Right cardiac atrium (tissue), 5 donors: ENCODE measurements at regions not wholly inside any gene's neighbourhood (a gene's known extent, or its start where the extent isn't known, plus 50 kb on each side); places are given as distances from the start of the nearest gene placed in this dataset.

Experiments used
- ATAC-seq, 2 donors: fragments of 200-7000 bp; cut with Tn5 transposase; one replicate each; pipeline versions ENCODE4 v1.8.0 to v1.9.1; 2020; ENCODE audit warnings: moderate library complexity in 2 of 2, mild to moderate bottlenecking in 1 of 2
- DNase-seq, 3 donors: peaks; one replicate each; pipeline ENCODE4 v3.0.0-alpha.2; 2020
- H3K27ac ChIP-seq: one replicate; pipeline ENCODE4 v1.5.1; 2013; ENCODE audit warnings: mild to moderate bottlenecking, low read length, control low read depth, moderate library complexity
- H3K27me3 ChIP-seq: one replicate; pipeline ENCODE4 v1.6.1; 2013; ENCODE audit not compliant: control insufficient read depth, insufficient read depth
- H3K4me1 ChIP-seq: one replicate; pipeline ENCODE4 v1.6.1; 2013; ENCODE audit warnings: low read length; ENCODE audit not compliant: control insufficient read depth, insufficient read depth
- H3K4me3 ChIP-seq: one replicate; pipeline ENCODE4 v1.5.1; 2013; ENCODE audit warnings: low read length, control low read depth
- H3K9me3 ChIP-seq: one replicate; pipeline ENCODE4 v1.6.1; 2013; ENCODE audit warnings: low read length; ENCODE audit not compliant: control insufficient read depth
- WGBS: extraction: QIAGEN DNeasy Blood & Tissue Kit; methylation state at CpG from one replicate; pipeline ENCODE4 v1.1.7; 2013; 5-methylcytosine and 5-hydroxymethylcytosine counted together
- intact Hi-C, 4 donors: fragments of 100-400 bp; cut with DNase I; formaldehyde crosslinking; loops; one replicate each; pipeline versions ENCODE4 v1.11.0 to v1.14.0; 2022 to 2023
- donor health status: healthy with polysubstance abuse.
- donor health status: DM: no; HTN: yes; CAD: no.
- donor health status: DM: no; HTN: no; CAD: no.
- donor health status: DM: no; HTN: yes; CAD: no; lungs with severe emphysema.
- donor health status: DM: yes; HTN: yes; CAD: no.

GRCh38 chr11:31972623-31973022, 118.3 kb upstream of the RCN1 start:
- Histone ChIP-seq H3K9me3 (no peaks in the 10 kb centered on the region), H3K27me3 (no peaks in the 10 kb centered on the region)
- intact Hi-C loops = no loop called here

GRCh38 chr11:31969359-31969702, 121.5 kb upstream of the RCN1 start:
- DNase-seq (no peak), ATAC-seq (no peak)
- no peak overlapping the region for H3K4me3 ChIP-seq
- intact Hi-C loops = no loop called here
- no peaks in the 10 kb centered on the region for H3K9me3 ChIP-seq
- WGBS = 50% methylated on average over 6 of the region's 6 CpGs
- no peaks in the 10 kb centered on the region for H3K4me1 ChIP-seq
- H3K27ac ChIP-seq = no peak overlapping the region
- H3K27me3 ChIP-seq = no peaks in the 10 kb centered on the region

More at GRCh38 chr11:31972623-31973022, 118.3 kb upstream of the RCN1 start:
- ATAC-seq (no peak), DNase-seq (no peak)
- WGBS = 81% methylated on average over 5 of the region's 5 CpGs
- H3K4me3 ChIP-seq = no peak overlapping the region
- H3K27ac ChIP-seq = no peak overlapping the region
- no peaks in the 10 kb centered on the region for H3K4me1 ChIP-seq

GRCh38 chr11:31968461-31969358, 122.2 kb upstream of the RCN1 start:
- Histone ChIP-seq H3K4me1 (no peaks in the 10 kb centered on the region), H3K4me3 (no peak overlapping the region), H3K27me3 (no peaks in the 10 kb centered on the region), H3K9me3 (no peaks in the 10 kb centered on the region), H3K27ac (no peak overlapping the region)
- WGBS = 51% methylated on average over 13 of the region's 13 CpGs
- DNase-seq (peak in 1 of 3 donors; percentile 30), ATAC-seq (peak; percentile 45 to 59)
- intact Hi-C loops = no loop called here

- no peaks in the 10 kb centered on the region for H3K27me3 ChIP-seq
- no peaks in the 10 kb centered on the region for H3K9me3 ChIP-seq
- H3K4me1 ChIP-seq = no peaks in the 10 kb centered on the region
- 66% methylated on average over 7 of the region's 7 CpGs for WGBS
- DNase-seq = no peak
- ATAC-seq = no peak
- H3K4me3 ChIP-seq = no peak overlapping the region
- no peak overlapping the region for H3K27ac ChIP-seq
- intact Hi-C loops = no loop called here
Observed at GRCh38 chr11:31967404-31968130, 123.3 kb upstream of the RCN1 start.

GRCh38 chr11:31966846-31967245, 124.0 kb upstream of the RCN1 start:
- no peaks in the 10 kb centered on the region for H3K9me3 ChIP-seq
- intact Hi-C loops = no loop called here
- 80% methylated on average over 9 of the region's 9 CpGs for WGBS
- H3K4me1 ChIP-seq = no peaks in the 10 kb centered on the region
- no peak for DNase-seq
- no peaks in the 10 kb centered on the region for H3K27me3 ChIP-seq
- H3K4me3 ChIP-seq = no peak overlapping the region
- H3K27ac ChIP-seq = no peak overlapping the region
- no peak for ATAC-seq

DNA sequence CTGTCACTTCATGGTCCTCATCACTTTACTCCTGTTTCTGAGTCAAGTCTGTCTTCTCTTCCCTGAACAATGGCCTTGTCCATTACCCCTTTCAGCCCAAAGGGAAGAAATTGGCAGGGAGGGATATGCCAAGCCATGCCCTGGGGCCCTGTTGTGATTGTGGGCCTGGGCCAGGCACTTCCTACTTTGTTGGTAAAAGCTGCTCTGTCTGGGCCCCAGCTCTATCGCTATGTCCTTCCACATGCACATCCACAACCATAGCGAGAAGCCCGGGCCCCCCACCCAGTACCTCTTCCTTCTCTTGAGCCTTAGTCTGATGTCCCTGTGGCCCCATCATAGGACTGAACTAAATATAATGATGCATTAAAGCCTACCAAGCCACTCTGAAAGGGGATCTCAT, 126.7 kb upstream of the RCN1 start:
- DNase-seq = no peak
- no peaks in the 10 kb centered on the region for H3K9me3 ChIP-seq
- H3K4me3 ChIP-seq = no peak overlapping the region
- intact Hi-C loops = no loop called here
- no peak overlapping the region for H3K27ac ChIP-seq
- WGBS = 78% methylated on average over 3 of the region's 3 CpGs
- ATAC-seq = no peak
- no peaks in the 10 kb centered on the region for H3K4me1 ChIP-seq
- no peaks in the 10 kb centered on the region for H3K27me3 ChIP-seq

DNA sequence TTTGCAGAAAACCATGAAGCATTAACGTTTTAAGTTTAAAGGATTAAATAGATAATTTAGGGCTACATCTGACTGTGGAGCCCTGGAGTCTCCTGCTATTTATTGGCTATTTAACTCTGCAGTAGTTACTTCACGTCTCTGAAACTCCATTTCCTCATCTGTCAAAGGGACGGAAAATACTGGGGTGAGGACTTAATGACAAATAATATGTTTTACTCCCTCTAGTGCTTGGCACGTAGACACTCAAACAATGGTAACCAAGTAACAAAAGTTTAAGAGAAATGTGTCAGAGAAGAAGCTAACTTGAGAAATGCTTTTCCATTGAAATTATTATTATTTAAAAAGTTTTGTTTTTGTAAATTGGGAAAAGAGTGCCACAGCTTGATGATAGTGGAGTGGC, 130.7 kb upstream of the RCN1 start:
- Histone ChIP-seq H3K9me3 (no peaks in the 10 kb centered on the region), H3K27ac (no peak overlapping the region), H3K27me3 (no peaks in the 10 kb centered on the region), H3K4me1 (no peaks in the 10 kb centered on the region), H3K4me3 (no peak overlapping the region)
- no peak for DNase-seq
- 49% methylated on average over 4 of the region's 4 CpGs for WGBS
- intact Hi-C loops = no loop called here
- no peak for ATAC-seq

- no peak overlapping the region for H3K4me3 ChIP-seq
- H3K9me3 ChIP-seq = no peaks in the 10 kb centered on the region
- no peaks in the 10 kb centered on the region for H3K27me3 ChIP-seq
- WGBS = 82% methylated on average over 6 of the region's 6 CpGs
- H3K4me1 ChIP-seq = no peaks in the 10 kb centered on the region
- intact Hi-C loops = no loop called here
- DNase-seq = no peak
- no peak overlapping the region for H3K27ac ChIP-seq
- ATAC-seq = no peak
Observed at GRCh38 chr11:31959716-31960115, 131.2 kb upstream of the RCN1 start.

GRCh38 chr11:31958076-31958735, 132.7 kb upstream of the RCN1 start:
- Histone ChIP-seq H3K9me3 (no peaks in the 10 kb centered on the region), H3K27ac (no peak overlapping the region), H3K27me3 (no peaks in the 10 kb centered on the region), H3K4me1 (no peaks in the 10 kb centered on the region), H3K4me3 (no peak overlapping the region)
- DNase-seq (peak; percentile 74 to 92 (median 86)), ATAC-seq (peak; percentile 80 to 82)
- intact Hi-C loops = no loop called here
- 23% methylated on average over 15 of the region's 15 CpGs for WGBS

- no peak for DNase-seq
- ATAC-seq = no peak
- no peaks in the 10 kb centered on the region for H3K4me1 ChIP-seq
- no peak overlapping the region for H3K27ac ChIP-seq
- intact Hi-C loops = no loop called here
- H3K27me3 ChIP-seq = no peaks in the 10 kb centered on the region
- 72% methylated on average over 7 of the region's 7 CpGs for WGBS
- H3K4me3 ChIP-seq = no peak overlapping the region
- H3K9me3 ChIP-seq = no peaks in the 10 kb centered on the region
Observed at GRCh38 chr11:31957674-31958073, 133.2 kb upstream of the RCN1 start.

DNA sequence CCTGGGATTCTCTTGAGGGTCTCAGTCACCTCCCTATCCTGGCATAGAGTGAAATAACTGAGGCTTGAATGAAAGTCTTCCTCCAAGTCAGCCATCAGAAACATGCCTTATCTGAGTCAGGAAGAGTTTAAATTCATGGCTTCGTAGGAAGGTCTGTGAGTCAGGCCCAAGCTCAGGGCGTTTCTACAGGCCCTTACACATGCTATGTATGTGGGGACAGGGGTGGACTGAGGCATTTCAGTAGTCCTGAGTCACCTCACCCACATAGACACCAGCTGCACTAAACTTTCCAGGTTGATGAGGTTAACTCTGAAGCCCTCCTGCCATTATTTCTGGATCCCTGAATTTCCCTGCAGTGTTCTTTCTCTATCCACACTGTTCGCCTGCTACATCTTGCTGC, 134.6 kb upstream of the RCN1 start:
- intact Hi-C loops = no loop called here
- WGBS = 79% methylated on average over 3 of the region's 3 CpGs
- no peaks in the 10 kb centered on the region for H3K4me1 ChIP-seq
- H3K27me3 ChIP-seq = no peaks in the 10 kb centered on the region
- H3K27ac ChIP-seq = no peak overlapping the region
- H3K4me3 ChIP-seq = no peak overlapping the region
- no peaks in the 10 kb centered on the region for H3K9me3 ChIP-seq
- ATAC-seq (no peak), DNase-seq (no peak)
